NT2/D1 (cell line): ENCODE measurements at regions not wholly inside any gene's neighbourhood (a gene's known extent, or its start where the extent isn't known, plus 50 kb on each side); places are given as distances from the start of the nearest gene placed in this dataset.

Experiments
- YY1 ChIP-seq: IDR thresholded peaks from 2 replicates; pipeline ENCODE4 v1.6.1; 2011; ENCODE audit not compliant: insufficient read length, insufficient read depth
- ZNF274 ChIP-seq: IDR thresholded peaks from 2 replicates; pipeline ENCODE4 v1.6.1; 2011; ENCODE audit warnings: mild to moderate bottlenecking, low read depth, low read length

DNA sequence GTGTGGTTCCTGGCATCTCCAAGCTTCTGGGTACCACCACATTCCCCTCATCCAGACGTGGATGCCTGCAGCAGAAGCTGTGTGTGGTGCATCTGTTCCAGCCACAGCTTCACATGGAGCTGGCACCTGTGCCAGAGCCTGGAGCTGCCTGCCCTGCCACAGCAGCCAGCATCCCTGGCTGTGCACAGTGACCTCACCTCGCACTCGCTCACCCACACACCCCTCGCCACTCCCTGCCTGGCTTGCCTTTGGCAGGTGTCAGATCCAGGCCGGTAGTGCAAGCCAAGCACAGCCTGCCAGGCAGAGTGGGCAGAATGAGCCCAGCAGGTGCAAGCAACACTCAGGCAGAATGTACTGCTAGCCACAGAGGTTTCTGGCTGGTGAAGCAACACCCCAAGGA is 59.9 kb upstream of the DYNC1I2 start:
- TF ChIP-seq ZNF274 (no peak), YY1 (no peak)
